T-helper 2 cell treated with Interferon-gamma antibody and Interleukin-4, amounts not matched to agents 5 μg/mL and 100 μg/mL, for 36 hours (primary cell): ENCODE measurements at regions not wholly inside any gene's neighbourhood (a gene's known extent, or its start where the extent isn't known, plus 50 kb on each side); places are given as distances from the start of the nearest gene placed in this dataset.
"Not testable (repeated sequence)": the region's sequence is repeated elsewhere in the genome, so short reads cannot be mapped to it uniquely, and the experiment has no call there.

Experiments used
- DNase-seq: peaks from one replicate; pipeline ENCODE4 v3.0.0; 2021; ENCODE audit warnings: low spot score
- H3K27ac Mint-ChIP-seq: one replicate; pipeline ENCODE4 v1.8.0; 2021; ENCODE audit warnings: mild to moderate bottlenecking, mixed read lengths
- H3K27me3 Mint-ChIP-seq: one replicate; pipeline ENCODE4 v1.8.0; 2021; ENCODE audit warnings: low read depth, mixed read lengths
- H3K36me3 Mint-ChIP-seq: one replicate; pipeline ENCODE4 v1.8.0; 2021; ENCODE audit warnings: low read depth, mixed read lengths
- H3K4me1 Mint-ChIP-seq: one replicate; pipeline ENCODE4 v1.8.0; 2021; ENCODE audit warnings: low read depth, mixed read lengths
- H3K4me3 Mint-ChIP-seq: one replicate; pipeline ENCODE4 v1.8.0; 2022; ENCODE audit warnings: mild to moderate bottlenecking, moderate library complexity, mixed read lengths
- H3K9me3 Mint-ChIP-seq: one replicate; pipeline ENCODE4 v1.8.0; 2021; ENCODE audit warnings: mixed read lengths

DNA sequence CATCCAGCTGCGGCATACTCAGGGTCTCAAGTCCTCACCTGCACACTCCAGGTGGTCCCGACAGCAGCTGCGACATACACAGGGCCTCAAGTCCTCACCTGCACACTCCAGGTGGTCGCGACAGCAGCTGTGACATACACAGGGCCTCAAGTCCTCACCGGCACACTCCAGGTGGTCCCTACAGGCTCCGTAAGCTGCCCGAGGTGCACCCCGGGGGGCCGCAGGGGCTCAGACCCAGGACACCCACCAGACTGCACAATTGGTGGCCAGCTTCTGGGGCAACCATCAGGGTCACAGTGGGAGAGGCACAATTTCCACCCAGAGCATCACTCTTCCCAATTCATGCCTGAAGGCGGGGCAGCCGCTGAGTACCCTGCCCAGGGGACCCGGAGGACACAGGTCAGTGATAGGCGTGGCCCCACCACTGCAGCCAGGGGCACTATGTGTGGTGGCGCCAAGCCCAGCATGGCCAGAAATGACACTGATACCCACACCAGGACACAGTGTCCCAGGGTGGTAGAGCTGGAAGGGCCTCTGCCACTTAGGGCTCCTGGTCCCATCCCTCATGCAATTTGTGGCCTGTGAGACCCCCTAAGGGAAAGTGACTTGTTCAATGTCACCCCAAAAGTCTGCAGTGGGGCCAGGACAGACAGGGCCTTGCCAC lies 57.5 kb upstream of the ZNF469 start:
- no peaks in the 10 kb centered on the region for H3K4me1 Mint-ChIP-seq
- no peaks in the 10 kb centered on the region for H3K9me3 Mint-ChIP-seq
- no peak overlapping the region for H3K27ac Mint-ChIP-seq
- no peaks in the 10 kb centered on the region for H3K36me3 Mint-ChIP-seq
- no peak overlapping the region for H3K4me3 Mint-ChIP-seq
- no peak for DNase-seq
- no peaks in the 10 kb centered on the region for H3K27me3 Mint-ChIP-seq

GRCh38 chr16:88325976-88326375 lies 56.8 kb upstream of the ZNF469 start:
- no peaks in the 10 kb centered on the region for H3K36me3 Mint-ChIP-seq
- no peak overlapping the region for H3K27ac Mint-ChIP-seq
- no peak overlapping the region for H3K4me3 Mint-ChIP-seq
- H3K27me3 Mint-ChIP-seq: no peaks in the 10 kb centered on the region
- no peak for DNase-seq
- no peaks in the 10 kb centered on the region for H3K9me3 Mint-ChIP-seq
- no peaks in the 10 kb centered on the region for H3K4me1 Mint-ChIP-seq

DNA sequence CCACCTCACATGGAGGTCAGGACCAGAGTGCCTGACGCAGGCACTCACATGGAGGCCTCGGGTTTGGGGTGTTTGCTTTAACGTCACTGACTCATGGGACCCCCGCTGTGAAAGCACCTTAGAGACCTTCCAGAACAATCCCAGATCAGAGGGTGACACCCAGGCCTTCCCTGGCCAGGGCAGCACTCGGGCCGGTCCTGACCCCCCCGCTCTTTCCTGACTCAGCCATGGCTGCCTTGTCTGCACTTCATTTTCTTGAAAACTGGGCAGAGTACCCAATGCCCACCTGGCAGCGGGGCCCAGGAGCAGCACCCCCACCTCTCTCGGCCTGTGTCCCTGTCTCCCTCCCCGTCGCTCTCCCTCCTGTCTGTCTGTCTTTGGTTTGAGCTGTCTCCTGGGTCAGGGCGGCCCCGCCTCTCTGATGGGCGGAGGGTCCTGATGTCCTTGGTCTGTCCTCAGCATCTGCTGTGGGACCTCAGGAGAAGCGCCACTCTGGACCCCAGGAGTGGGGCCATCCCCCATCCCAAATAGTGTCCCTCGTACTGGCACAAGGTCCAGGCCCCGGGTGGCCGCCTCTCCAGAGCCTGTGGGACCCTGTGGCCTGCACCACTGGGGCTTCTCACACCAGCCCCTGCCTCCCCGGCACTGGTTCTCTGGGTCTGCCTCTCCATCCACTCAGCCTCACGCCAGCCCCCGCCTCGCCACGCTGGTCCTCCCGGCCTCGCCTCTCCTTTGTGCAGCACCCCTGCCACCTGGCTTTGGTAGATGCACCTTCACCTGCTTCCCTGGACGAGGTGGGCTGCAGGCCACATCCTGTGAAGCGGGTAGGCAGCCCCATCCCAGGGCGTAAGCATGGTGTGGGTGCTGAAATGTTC lies 55.9 kb upstream of the ZNF469 start:
- H3K9me3 Mint-ChIP-seq: no peaks in the 10 kb centered on the region
- no peak overlapping the region for H3K27ac Mint-ChIP-seq

DNA sequence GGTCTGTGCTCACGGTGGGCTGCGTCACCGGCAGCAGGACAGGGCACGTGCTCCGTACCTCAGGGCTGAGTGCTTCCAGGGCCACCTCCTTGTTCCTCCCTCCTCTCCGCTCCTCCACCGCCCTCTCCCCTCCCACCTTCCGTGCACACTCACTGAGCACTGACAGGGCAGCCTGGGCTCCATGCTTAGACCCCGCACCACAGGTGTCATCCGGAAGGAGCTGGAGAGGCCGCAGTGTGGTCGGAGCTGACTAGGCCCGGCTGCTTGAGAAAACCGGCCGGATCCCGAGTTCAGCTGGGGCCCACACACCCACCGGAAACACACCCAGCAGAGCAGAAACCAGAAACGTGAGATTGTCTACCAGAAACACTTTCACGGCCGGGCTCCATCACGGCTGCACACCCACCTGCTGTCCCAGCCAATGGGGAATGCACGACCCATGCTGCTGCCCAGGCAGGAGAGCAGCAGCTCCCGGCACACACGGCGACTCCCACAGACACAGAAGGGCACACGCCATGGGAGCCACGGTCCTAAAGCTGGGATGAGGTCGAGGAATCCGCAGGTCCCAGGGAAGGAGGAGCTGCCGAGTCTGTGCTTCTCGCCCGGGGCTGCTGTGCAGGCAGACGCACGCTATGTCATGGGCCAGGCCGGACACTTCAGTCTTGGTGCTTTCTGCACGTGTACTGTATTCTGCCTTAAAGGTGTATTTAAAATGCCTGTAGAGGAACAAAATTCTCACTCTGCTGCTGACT lies 55.0 kb upstream of the ZNF469 start:
- Mint-ChIP-seq H3K4me1 (no peaks in the 10 kb centered on the region), H3K36me3 (no peaks in the 10 kb centered on the region), H3K4me3 (no peak overlapping the region), H3K27ac (no peak overlapping the region), H3K9me3 (no peaks in the 10 kb centered on the region), H3K27me3 (no peaks in the 10 kb centered on the region)
- DNase-seq: no peak

More for the DNA sequence above, 55.9 kb upstream of the ZNF469 start:
- Mint-ChIP-seq H3K4me3 (no peak overlapping the region), H3K4me1 (no peaks in the 10 kb centered on the region), H3K27me3 (no peaks in the 10 kb centered on the region), H3K36me3 (no peaks in the 10 kb centered on the region)
- DNase-seq: no peak

GRCh38 chr16:88328313-88328980 lies 54.3 kb upstream of the ZNF469 start:
- H3K27ac Mint-ChIP-seq: no peak overlapping the region
- H3K4me1 Mint-ChIP-seq: no peaks in the 10 kb centered on the region
- H3K9me3 Mint-ChIP-seq: no peaks in the 10 kb centered on the region
- H3K27me3 Mint-ChIP-seq: no peaks in the 10 kb centered on the region
- no peaks in the 10 kb centered on the region for H3K36me3 Mint-ChIP-seq
- no peak for DNase-seq
- no peak overlapping the region for H3K4me3 Mint-ChIP-seq

- no peak for DNase-seq
- Mint-ChIP-seq H3K27me3 (no peaks in the 10 kb centered on the region), H3K4me3 (no peak overlapping the region), H3K4me1 (peaks cover 3% of the 10 kb centered on the region), H3K27ac (no peak overlapping the region), H3K36me3 (no peaks in the 10 kb centered on the region), H3K9me3 (no peaks in the 10 kb centered on the region)
These were observed 52.7 kb upstream of the ZNF469 start for GRCh38 chr16:88329726-88330700.

DNA sequence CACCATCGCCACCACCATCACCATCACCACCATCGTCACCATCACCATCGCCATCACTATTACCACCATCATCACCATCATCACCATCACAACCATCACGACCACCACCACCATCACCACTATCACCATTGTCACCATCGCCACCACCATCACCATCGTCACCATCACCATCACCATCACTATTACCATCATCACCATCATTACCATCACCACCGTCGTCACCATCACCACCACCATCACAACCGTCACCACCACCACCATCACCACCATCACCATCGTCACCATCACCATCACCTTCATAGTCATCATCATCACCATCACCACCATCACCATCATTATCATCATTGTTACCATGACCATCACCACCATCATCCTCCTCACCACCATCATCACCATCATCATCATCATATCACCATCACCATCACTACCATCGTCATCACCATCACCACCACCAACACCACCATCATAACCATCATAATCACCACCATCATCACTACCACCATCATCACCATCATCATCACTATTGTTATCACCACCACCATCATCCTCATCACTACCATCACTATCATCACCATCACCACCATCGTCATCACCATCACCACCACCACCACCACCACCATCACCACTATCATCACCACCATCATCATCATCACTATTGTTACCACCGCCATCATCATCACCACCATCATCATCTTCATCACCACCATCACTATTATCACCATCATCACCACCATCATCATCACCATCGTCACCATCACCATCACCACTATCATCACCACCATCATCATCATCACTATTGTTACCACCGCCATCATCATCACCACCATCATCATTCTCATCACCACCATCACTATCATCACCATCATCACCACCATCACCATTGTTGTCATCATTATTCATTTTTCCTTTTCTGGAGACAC lies 51.5 kb upstream of the ZNF469 start:
- Mint-ChIP-seq H3K4me3 (no peak overlapping the region), H3K9me3 (peaks cover 5% of the 10 kb centered on the region), H3K27me3 (no peaks in the 10 kb centered on the region), H3K4me1 (peaks cover 3% of the 10 kb centered on the region), H3K27ac (no peak overlapping the region), H3K36me3 (no peaks in the 10 kb centered on the region)
- DNase-seq: no peak

GRCh38 chr16:88331989-88332920 lies 50.5 kb upstream of the ZNF469 start:
- Mint-ChIP-seq H3K27me3 (no peaks in the 10 kb centered on the region), H3K27ac (no peak overlapping the region), H3K4me3 (no peak overlapping the region), H3K9me3 (peaks cover 10% of the 10 kb centered on the region), H3K36me3 (no peaks in the 10 kb centered on the region), H3K4me1 (peaks cover 3% of the 10 kb centered on the region)
- DNase-seq: no peak

- not testable (repeated sequence) for H3K36me3 Mint-ChIP-seq, DNase-seq, H3K27ac Mint-ChIP-seq, H3K4me1 Mint-ChIP-seq, H3K27me3 Mint-ChIP-seq, H3K4me3 Mint-ChIP-seq
- H3K9me3 Mint-ChIP-seq: peaks cover 10% of the 10 kb centered on the region
These were observed 49.6 kb upstream of the ZNF469 start for GRCh38 chr16:88332921-88333825.
